ENCODE measurements at regions not wholly inside any gene's neighbourhood (a gene's known extent, or its start where the extent isn't known, plus 50 kb on each side); places are given as distances from the start of the nearest gene placed in this dataset.

DNA sequence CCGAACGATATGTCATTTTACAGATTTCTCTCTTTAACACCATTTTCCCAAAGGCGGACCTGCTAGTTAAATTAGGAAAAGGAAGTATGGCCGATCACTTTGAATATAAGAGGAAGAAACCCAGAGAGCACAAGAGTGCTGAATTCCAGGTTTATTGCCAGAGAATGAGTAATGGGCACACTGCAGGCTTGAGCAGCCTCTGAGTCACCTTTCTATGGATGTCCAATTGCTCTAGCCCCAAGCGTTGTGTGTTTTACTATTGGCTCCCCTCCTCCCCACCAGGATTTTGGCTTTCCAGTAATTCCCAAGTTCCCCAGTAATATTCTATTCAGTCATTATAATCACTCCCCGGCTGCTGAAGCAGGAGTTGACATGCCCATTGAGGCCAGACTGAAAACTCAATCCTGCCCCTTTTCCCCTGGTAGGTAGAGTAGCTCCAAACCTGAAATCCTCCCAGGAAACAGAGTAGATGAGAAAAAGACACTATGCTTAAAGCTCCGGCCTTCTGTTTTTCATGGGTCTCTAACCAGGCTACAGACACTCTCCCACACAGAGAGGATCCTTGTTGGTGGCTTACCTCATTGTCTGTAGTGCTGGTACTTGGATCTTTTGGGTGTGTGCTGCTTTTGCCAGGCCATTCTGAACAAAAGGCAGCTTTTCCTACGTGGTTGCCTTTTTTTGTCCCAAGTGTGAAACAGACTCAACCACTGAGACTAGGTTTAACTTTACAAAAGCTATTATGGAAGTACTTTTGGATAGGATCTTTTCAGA, 704.3 kb upstream of the FLRT2 start:
- TF ChIP-seq, protein P1, sequence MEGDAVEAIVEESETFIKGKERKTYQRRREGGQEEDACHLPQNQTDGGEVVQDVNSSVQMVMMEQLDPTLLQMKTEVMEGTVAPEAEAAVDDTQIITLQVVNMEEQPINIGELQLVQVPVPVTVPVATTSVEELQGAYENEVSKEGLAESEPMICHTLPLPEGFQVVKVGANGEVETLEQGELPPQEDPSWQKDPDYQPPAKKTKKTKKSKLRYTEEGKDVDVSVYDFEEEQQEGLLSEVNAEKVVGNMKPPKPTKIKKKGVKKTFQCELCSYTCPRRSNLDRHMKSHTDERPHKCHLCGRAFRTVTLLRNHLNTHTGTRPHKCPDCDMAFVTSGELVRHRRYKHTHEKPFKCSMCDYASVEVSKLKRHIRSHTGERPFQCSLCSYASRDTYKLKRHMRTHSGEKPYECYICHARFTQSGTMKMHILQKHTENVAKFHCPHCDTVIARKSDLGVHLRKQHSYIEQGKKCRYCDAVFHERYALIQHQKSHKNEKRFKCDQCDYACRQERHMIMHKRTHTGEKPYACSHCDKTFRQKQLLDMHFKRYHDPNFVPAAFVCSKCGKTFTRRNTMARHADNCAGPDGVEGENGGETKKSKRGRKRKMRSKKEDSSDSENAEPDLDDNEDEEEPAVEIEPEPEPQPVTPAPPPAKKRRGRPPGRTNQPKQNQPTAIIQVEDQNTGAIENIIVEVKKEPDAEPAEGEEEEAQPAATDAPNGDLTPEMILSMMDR (IDR thresholded peaks at IDR 0.05; ENCODE audit: insufficient read depth, low read length, poor library complexity, severe bottlenecking), result no peak
- Histone ChIP-seq H3K36me3 (ENCODE audit: control insufficient read depth, insufficient read depth, low read length) (no peaks in the 10 kb centered on the region), H3K27me3 (replicated peaks; ENCODE audit: control insufficient read depth, insufficient read depth, low read length) (no peaks in the 10 kb centered on the region), H3K4me3 (replicated peaks; ENCODE audit: low read depth, low read length) (no peak overlapping the region)
- no peak for DNase-seq (ENCODE audit: extremely low read depth, insufficient read length)

DNA sequence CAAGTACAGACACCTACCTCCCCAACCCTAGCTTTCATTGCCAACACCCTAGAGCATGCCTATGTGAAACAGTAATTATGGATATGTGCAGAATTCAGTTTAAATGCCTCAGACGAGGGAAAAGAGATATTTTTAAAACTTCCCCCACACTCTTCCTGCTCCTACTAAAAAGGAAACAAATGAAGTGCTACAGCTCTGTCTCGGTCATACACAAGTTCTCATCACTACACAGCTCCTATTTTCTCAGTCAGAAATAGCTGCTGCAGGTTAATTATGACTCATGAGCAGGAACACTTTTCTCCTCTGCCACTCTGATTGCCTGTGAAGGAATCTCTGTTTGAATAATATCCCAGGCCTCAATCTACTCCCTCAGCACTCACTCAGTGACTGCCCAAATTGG, 703.6 kb upstream of the FLRT2 start:
- TF ChIP-seq, protein P1 (IDR thresholded peaks at IDR 0.05; ENCODE audit: insufficient read depth, low read length, poor library complexity, severe bottlenecking), result no peak
- Histone ChIP-seq H3K27me3 (replicated peaks; ENCODE audit: control insufficient read depth, insufficient read depth, low read length) (no peaks in the 10 kb centered on the region), H3K36me3 (ENCODE audit: control insufficient read depth, insufficient read depth, low read length) (no peaks in the 10 kb centered on the region), H3K4me3 (replicated peaks; ENCODE audit: low read depth, low read length) (no peak overlapping the region)
- no peak for DNase-seq (ENCODE audit: extremely low read depth, insufficient read length)

DNA sequence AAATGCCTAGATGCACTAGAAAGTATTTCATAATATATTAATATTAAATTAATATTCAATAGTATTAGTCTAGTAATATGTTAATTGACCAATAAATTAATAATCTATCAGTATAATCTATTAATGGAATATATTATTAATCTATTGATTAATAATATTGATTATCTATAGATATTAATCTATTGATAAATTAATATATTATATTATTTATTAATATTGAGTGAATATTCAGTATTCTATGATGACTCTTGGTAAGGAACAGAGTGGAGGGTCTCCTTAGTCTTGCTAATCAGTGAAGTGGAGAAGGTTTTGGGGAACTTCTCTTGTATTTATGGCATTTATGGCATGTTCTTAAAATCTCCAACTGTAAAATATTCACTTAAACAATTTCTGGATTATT, 679.3 kb upstream of the FLRT2 start:
- TF ChIP-seq, protein P1 (IDR thresholded peaks at IDR 0.05; ENCODE audit: insufficient read depth, low read length, poor library complexity, severe bottlenecking), result no peak
- no peak for DNase-seq (ENCODE audit: extremely low read depth, insufficient read length)

DNA sequence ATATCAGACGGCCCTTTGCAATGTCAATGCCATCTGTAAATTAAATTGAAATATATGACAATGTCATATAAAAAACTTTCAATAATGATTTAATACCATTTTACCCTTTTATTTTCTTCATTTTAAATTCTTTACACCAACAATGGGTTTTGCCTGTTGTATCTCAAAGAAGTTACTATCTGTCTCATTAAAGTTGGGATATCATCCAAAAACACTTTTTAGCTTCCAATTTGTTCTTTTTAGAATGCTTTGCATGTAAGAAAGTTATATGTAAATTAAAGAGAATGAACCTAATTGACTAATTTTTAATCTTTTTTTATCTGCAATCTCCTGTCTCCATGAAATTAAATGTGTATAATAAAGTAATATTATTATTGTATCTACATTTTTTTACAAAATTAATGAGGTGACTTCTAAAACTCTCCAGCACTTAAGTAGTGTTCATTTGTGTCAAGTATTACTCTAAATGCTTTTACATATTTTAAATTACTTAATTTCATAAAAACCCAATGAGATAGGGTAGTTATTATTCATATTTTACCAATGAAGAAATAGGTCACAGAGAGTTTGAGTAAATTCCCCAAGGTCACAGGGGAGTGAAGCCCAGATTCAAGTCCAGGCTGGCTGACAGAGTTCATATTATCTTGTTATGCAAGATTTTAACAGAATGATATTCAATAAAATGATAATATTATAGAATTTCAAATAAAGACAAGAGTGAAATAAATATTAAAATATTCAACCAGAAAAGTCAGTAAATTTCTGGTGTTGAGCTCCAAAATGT, 673.0 kb upstream of the FLRT2 start:
- Histone ChIP-seq H3K36me3 (ENCODE audit: control insufficient read depth, insufficient read depth, low read length) (no peaks in the 10 kb centered on the region), H3K4me3 (replicated peaks; ENCODE audit: low read depth, low read length) (no peak overlapping the region), H3K27me3 (replicated peaks; ENCODE audit: control insufficient read depth, insufficient read depth, low read length) (no peaks in the 10 kb centered on the region)
- TF ChIP-seq, protein P1 (IDR thresholded peaks at IDR 0.05; ENCODE audit: insufficient read depth, low read length, poor library complexity, severe bottlenecking), result no peak
- DNase-seq (ENCODE audit: extremely low read depth, insufficient read length), result no peak

More for the DNA sequence above, 679.3 kb upstream of the FLRT2 start:
- H3K4me3 ChIP-seq (replicated peaks; ENCODE audit: low read depth, low read length), result no peak overlapping the region
- no peaks in the 10 kb centered on the region for H3K27me3 ChIP-seq (replicated peaks; ENCODE audit: control insufficient read depth, insufficient read depth, low read length)
- H3K36me3 ChIP-seq (ENCODE audit: control insufficient read depth, insufficient read depth, low read length), result no peaks in the 10 kb centered on the region

DNA sequence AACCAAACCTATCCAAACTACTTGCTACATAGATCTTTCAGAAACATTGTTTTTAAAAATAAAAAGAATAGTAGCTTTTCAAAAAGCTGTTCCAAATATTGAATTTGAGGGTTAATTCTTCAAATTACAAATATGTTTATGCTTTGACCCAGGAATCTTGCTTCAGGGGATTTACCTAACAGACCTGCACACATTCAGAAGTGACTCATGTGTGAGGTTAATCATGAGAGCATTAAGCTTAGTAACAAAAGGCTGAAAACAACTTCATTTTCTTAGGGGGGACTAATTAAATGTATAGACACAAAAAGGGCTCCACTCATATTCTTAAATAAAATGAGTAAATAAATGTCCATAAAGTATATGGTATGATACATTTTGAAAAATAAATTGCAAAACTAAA, 672.4 kb upstream of the FLRT2 start:
- TF ChIP-seq, protein P1 (IDR thresholded peaks at IDR 0.05; ENCODE audit: insufficient read depth, low read length, poor library complexity, severe bottlenecking), result no peak
- H3K36me3 ChIP-seq (ENCODE audit: control insufficient read depth, insufficient read depth, low read length), result no peaks in the 10 kb centered on the region
- DNase-seq (ENCODE audit: extremely low read depth, insufficient read length), result no peak

More for the DNA sequence above, 672.4 kb upstream of the FLRT2 start:
- no peak overlapping the region for H3K4me3 ChIP-seq (replicated peaks; ENCODE audit: low read depth, low read length)
- no peaks in the 10 kb centered on the region for H3K27me3 ChIP-seq (replicated peaks; ENCODE audit: control insufficient read depth, insufficient read depth, low read length)
